GM21737 (cell line): ENCODE measurements at regions not wholly inside any gene's neighbourhood (a gene's known extent, or its start where the extent isn't known, plus 50 kb on each side); places are given as distances from the start of the nearest gene placed in this dataset.
"Not testable (repeated sequence)": the region's sequence is repeated elsewhere in the genome, so short reads cannot be mapped to it uniquely, and the experiment has no call there.

Experiments
- ATAC-seq: cut with Tn5 transposase; IDR thresholded peaks from one replicate; pipeline ENCODE4 v1.9.1; 2021; ENCODE audit warnings: mild to moderate bottlenecking, moderate library complexity; ENCODE audit not compliant: unreplicated experiment

GRCh38 chr15:69668039-69668705 lies 215.6 kb downstream of the RPLP1 start:
- ATAC-seq, result no peak

- ATAC-seq, result peak; percentile 45
These were observed 216.3 kb downstream of the RPLP1 start for GRCh38 chr15:69668963-69669362.

DNA sequence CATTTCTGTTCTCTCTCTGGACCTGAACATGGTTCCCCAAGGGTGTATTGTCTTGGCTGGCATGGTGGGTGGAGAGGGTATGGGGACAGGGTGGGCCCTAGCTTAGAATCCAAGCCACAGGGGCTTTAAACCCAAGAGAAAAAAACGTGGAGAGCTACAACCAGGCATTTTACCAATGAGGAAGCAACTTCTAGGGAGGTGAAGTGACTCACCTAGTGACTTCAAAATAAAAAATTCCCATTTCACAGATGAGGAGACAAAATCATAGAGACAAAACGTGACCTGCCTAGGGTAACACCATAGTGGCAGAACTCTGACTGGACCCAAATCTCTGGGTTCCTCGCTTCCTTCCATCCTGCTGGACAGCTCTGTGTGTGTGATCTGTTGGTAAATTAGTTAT lies 216.8 kb downstream of the RPLP1 start:
- ATAC-seq, result no peak

DNA sequence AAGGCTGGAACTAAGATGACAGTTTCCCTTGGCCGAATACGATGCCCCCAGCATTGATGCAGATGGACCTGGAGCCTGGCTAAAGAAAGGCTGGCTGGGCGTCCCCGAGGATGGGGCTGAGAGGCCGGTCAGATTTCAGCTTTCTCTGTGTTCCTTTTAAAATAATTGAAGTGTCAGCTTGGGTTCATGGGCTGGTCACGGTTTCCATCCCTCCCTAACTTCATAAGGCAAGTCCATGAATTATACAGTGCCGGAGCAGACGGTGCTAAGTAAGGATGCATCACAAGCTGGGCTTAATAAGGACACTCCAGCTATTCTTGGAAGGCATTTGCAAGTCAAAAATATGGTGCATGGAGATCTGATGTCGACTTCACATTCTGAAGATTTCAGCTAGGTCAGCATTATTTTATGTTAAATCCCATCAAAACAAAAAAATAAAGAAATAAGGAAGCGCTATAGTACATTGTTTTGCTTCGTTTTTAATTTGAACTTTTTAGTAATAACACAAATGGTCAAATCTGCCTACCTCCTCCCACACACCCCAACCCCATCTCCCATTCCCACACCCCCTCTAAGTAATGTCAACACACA lies 220.8 kb downstream of the RPLP1 start:
- no peak for ATAC-seq

- no peak for ATAC-seq
These were observed 223.1 kb downstream of the RPLP1 start for GRCh38 chr15:69675731-69676130.

GRCh38 chr15:69677403-69677802 lies 224.8 kb downstream of the RPLP1 start:
- no peak for ATAC-seq

- ATAC-seq, result peak; percentile 79
These were observed 227.1 kb downstream of the RPLP1 start for GRCh38 chr15:69679623-69680228.

DNA sequence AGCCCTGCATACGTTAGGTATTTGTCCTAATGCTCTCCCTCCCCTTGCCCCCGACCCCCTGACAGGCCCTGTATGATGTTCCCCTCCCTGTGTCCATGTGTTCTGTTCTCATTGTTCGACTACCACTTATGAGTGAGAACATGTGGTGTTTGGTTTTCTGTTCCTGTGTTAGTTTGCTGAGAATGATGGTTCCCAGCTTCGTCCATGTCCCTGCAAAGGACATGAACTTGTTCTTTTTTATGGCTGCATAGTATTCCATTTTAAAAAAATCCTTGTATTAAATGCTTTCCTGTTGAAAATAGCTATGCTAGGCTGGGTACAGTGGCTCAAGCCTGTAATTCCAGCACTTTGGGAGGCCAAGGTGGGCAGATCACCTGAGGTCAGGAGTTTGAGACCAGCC lies 232.2 kb downstream of the RPLP1 start:
- not testable (repeated sequence) for ATAC-seq

DNA sequence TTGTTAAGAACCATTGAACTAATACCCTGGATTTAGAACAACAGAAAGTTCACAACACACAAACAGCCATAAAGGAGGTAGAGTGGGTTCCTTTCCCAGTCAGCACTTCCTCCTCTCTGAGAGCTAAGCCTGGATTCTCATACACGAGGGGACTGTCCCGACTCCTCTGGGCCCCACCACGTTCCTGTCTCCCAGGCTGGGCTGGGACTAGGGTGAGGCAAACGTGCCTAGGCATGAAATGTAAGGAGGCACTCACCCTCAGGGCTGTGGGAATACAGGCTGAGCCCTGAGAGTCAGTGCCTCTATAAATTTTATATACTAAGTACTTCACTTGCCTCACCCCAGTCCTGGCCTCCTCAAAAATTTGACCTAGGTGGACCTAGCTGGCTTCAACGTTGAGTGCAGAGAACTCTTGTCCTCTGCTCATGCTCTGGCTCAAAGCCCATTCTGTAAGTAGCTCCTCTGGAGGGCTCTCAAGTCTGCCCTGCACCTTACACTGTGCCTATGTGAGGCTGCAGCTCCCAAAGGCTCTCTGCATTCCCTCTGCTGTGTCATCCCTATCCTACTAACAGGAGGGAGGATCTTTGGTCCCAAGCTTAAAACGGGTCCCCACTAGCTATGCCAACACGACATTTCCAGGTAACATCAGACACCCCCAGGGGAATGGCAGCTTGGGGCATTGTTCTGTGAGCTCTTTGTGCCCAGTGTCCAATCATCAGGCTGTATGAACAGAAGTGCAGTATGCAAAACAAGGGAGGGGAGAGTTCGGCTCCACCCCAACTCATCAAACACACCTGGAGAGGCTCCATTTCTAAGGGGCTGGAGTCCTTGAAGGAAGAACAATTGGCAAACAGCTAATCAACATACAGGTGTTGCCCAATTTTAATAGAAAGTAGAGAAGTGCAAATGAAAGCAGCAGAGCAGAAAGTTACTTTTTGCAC lies 233.2 kb downstream of the RPLP1 start:
- no peak for ATAC-seq

DNA sequence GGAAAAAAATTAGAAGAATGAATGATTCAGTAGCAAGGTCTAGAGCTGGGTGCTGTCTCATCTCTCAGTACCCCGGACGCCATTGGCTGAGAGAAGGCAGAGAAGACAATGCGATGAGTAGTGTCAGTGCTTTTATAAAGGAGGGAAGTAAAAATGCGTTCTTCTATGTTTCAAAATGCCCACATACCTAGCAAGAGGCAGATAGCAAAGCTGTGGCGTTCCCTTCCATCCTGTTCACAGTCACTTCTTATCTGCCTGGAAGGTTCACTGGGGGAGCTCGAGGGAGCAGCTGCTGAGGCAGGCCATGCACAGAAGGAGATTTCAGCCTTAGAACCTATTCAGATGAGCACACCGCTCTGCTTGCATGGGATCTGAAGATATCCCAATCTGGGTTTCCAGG lies 234.0 kb downstream of the RPLP1 start:
- no peak for ATAC-seq

DNA sequence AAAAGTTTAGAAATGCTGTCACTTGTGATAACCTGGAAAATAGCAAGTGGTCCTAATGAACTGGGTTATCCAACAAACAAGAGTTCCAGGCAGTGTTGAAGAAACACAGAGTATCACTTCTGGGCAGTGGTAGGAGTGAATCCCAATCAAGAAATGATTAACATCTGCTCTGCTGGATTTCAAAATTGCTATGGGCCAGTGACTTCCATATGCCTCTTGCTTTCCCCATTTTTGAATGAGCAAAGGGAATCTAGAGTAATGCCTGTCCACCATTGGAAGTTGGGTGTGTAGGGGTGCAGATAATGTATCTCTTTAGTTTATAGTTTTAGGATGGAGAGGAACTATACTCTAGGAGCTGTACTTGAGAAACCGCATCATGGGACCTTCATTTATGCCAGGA lies 236.5 kb downstream of the RPLP1 start:
- ATAC-seq, result no peak

GRCh38 chr15:69691307-69692015 lies 238.8 kb downstream of the RPLP1 start:
- no peak for ATAC-seq

- ATAC-seq, result no peak
These were observed 239.7 kb downstream of the RPLP1 start for GRCh38 chr15:69692342-69692741.

- no peak for ATAC-seq
These were observed 240.4 kb downstream of the RPLP1 start for GRCh38 chr15:69693059-69693458.

GRCh38 chr15:69696946-69697345 lies 244.3 kb downstream of the RPLP1 start:
- no peak for ATAC-seq

- ATAC-seq, result no peak
These were observed 245.3 kb downstream of the RPLP1 start for GRCh38 chr15:69697916-69698315.

GRCh38 chr15:69699096-69699495 lies 246.5 kb downstream of the RPLP1 start:
- no peak for ATAC-seq

DNA sequence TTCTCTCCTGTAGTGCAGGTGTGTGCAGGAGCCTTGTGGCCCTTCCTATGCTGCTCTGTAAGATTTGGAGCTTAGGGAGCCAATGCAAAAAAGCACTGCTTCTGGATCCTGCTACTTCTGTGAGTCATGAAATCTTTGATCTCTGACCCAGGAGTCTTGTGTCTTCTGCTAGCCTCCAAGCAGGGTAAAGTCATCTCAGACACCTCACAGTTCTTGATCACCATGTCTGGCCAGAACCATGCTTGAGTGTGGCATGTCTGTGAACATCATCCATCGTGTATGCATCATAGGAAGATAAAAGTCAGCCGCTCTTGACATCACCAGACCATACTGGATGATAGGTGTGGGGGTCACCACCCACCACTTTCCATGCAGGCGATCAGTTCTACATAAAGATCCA lies 247.8 kb downstream of the RPLP1 start:
- no peak for ATAC-seq

DNA sequence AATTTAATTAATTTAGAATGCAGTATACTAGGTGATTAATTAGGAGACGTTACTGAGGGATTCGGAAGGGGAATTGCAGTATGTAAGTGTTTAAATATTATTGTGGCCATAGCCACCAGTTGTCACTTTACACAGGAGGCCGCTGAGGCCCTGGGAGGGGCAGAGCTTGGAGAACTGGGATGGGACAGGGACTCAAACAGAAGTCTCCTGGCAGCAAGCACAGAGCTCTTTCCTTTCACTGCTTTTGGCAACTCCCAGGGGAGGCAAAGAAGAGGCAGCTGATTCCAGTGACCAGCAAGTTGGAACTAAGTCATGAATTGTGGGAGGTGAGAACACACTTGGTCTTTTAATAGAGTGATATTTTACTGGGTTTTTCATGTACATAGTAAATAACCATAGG lies 248.6 kb downstream of the RPLP1 start:
- ATAC-seq, result no peak

DNA sequence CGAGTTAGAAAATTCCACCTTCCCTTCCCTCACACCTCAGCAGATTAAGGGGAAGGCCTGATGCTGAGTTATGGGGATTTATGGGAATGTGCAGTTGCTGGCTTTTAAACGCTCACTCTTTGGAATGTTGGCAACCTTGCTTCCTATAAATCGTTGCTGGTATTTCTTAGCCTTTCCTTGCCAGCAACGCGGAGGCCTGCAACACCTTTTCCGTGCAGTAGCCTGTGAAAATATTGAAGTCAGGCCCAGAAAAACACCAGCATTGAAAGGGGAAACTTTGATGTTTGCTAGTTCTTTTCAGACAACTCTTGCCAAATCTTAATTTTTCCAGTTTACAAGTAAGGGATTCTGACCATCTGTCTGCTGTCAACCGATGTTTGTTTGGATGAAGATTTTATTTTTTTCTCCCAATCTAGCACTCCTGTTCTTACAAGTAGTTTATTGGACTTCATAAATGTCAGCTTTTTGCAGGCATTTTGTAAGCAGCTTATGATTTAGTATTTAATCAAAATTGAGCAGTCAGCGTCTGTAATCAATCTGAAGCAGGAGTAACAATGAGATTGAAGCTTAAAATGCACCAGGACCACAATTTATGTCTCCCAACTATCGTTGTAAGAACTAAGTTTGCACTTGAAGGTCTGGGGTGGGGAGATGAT lies 251.0 kb downstream of the RPLP1 start:
- ATAC-seq, result no peak
